ENCODE measurements at regions not wholly inside any gene's neighbourhood (a gene's known extent, or its start where the extent isn't known, plus 50 kb on each side); places are given as distances from the start of the nearest gene placed in this dataset.
"Not testable (repeated sequence)": the region's sequence is repeated elsewhere in the genome, so short reads cannot be mapped to it uniquely, and the experiment has no call there.

GRCh38 chr12:68984796-68985573 is 52.0 kb upstream of the CPM start:
- no peak for DNase-seq (ENCODE audit: low read depth)

- not testable (repeated sequence) for DNase-seq (ENCODE audit: low read depth)
Observed at GRCh38 chr12:68997526-68997925, 64.6 kb upstream of the CPM start.

- peak; percentile 36 for DNase-seq (ENCODE audit: low read depth)
Observed at GRCh38 chr12:68998041-68998440, 65.1 kb upstream of the CPM start.

- no peak for DNase-seq (ENCODE audit: low read depth)
Observed at GRCh38 chr12:69000074-69000473, 67.1 kb upstream of the CPM start.

- no peak for DNase-seq (ENCODE audit: low read depth)
Observed at GRCh38 chr12:69000540-69001243, 67.7 kb upstream of the CPM start.

GRCh38 chr12:69001251-69001650 is 68.3 kb upstream of the CPM start:
- no peak for DNase-seq (ENCODE audit: low read depth)

GRCh38 chr12:69002969-69003368 is 70.0 kb upstream of the CPM start:
- DNase-seq (ENCODE audit: low read depth): no peak

GRCh38 chr12:69003991-69004390 is 71.0 kb upstream of the CPM start:
- no peak for DNase-seq (ENCODE audit: low read depth)

GRCh38 chr12:69007101-69007854 is 74.3 kb upstream of the CPM start:
- peak; percentile 97 for DNase-seq (ENCODE audit: low read depth)

GRCh38 chr12:69007855-69008351 is 74.9 kb upstream of the CPM start:
- peak; percentile 90 for DNase-seq (ENCODE audit: low read depth)

- peak; percentile 51 for DNase-seq (ENCODE audit: low read depth)
Observed at GRCh38 chr12:69008520-69008919, 75.5 kb upstream of the CPM start.

- no peak for DNase-seq (ENCODE audit: low read depth)
Observed at GRCh38 chr12:69014047-69014446, 81.1 kb upstream of the CPM start.

- DNase-seq (ENCODE audit: low read depth): no peak
Observed at GRCh38 chr12:69015017-69015416, 82.0 kb upstream of the CPM start.

GRCh38 chr12:69015831-69016230 is 82.9 kb upstream of the CPM start:
- no peak for DNase-seq (ENCODE audit: low read depth)

GRCh38 chr12:69019082-69019481 is 86.1 kb upstream of the CPM start:
- no peak for DNase-seq (ENCODE audit: low read depth)

GRCh38 chr12:69019910-69020309 is 86.9 kb upstream of the CPM start:
- DNase-seq (ENCODE audit: low read depth): no peak

- no peak for DNase-seq (ENCODE audit: low read depth)
Observed at GRCh38 chr12:69022674-69023073, 89.7 kb upstream of the CPM start.

- DNase-seq (ENCODE audit: low read depth): no peak
Observed at GRCh38 chr12:69023840-69024239, 90.9 kb upstream of the CPM start.

GRCh38 chr12:69024413-69024812 is 91.4 kb upstream of the CPM start:
- no peak for DNase-seq (ENCODE audit: low read depth)

GRCh38 chr12:69024907-69025306 is 91.9 kb upstream of the CPM start:
- DNase-seq (ENCODE audit: low read depth): peak; percentile 29

GRCh38 chr12:69026336-69026735 is 93.4 kb upstream of the CPM start:
- no peak for DNase-seq (ENCODE audit: low read depth)

- peak; percentile 26 for DNase-seq (ENCODE audit: low read depth)
Observed at GRCh38 chr12:69027411-69027881, 94.5 kb upstream of the CPM start.
